ENCODE measurements at regions not wholly inside any gene's neighbourhood (a gene's known extent, or its start where the extent isn't known, plus 50 kb on each side); places are given as distances from the start of the nearest gene placed in this dataset.
"Not testable (repeated sequence)": the region's sequence is repeated elsewhere in the genome, so short reads cannot be mapped to it uniquely, and the experiment has no call there.

DNA sequence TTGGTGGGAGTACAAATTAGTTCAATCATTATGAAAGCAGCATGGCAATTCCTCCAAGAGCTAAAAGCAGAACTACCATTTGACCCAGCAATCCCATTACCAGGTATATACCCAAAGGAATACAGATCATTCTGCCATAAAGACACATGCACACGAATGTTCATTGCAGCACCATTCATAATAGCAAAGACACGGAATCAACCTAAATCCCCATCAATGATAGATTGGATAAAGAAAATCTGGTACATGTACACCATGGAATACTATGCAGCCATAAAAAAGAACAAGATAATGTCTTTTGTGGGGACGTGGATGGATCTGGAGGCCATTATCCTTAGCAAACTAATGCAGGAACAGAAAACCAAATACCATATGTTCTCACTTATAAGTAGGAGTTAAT lies 85.1 kb upstream of the KYNU start:
- POLR2A ChIA-PET; DNase-seq; H3K27ac Mint-ChIP-seq; H3K4me1 Mint-ChIP-seq (ENCODE audit: low read depth); CTCF ChIA-PET; intact Hi-C loops (cut with micrococcal nuclease); H3K9me3 Mint-ChIP-seq; H3K27me3 Mint-ChIP-seq; H3K36me3 Mint-ChIP-seq; H3K4me3 Mint-ChIP-seq: not testable (repeated sequence)

- intact Hi-C loops (cut with micrococcal nuclease): no loop called here
- no peak overlapping the region for H3K4me3 Mint-ChIP-seq
- H3K9me3 Mint-ChIP-seq: peaks cover 5% of the 10 kb centered on the region
- no peaks in the 10 kb centered on the region for H3K27me3 Mint-ChIP-seq
- POLR2A ChIA-PET: no interaction called here
- no peak for DNase-seq
- no peaks in the 10 kb centered on the region for H3K36me3 Mint-ChIP-seq
- no peak overlapping the region for H3K27ac Mint-ChIP-seq
- no peaks in the 10 kb centered on the region for H3K4me1 Mint-ChIP-seq (ENCODE audit: low read depth)
- CTCF ChIA-PET: no interaction called here
These were observed 86.1 kb upstream of the KYNU start for GRCh38 chr2:142791335-142791734.

DNA sequence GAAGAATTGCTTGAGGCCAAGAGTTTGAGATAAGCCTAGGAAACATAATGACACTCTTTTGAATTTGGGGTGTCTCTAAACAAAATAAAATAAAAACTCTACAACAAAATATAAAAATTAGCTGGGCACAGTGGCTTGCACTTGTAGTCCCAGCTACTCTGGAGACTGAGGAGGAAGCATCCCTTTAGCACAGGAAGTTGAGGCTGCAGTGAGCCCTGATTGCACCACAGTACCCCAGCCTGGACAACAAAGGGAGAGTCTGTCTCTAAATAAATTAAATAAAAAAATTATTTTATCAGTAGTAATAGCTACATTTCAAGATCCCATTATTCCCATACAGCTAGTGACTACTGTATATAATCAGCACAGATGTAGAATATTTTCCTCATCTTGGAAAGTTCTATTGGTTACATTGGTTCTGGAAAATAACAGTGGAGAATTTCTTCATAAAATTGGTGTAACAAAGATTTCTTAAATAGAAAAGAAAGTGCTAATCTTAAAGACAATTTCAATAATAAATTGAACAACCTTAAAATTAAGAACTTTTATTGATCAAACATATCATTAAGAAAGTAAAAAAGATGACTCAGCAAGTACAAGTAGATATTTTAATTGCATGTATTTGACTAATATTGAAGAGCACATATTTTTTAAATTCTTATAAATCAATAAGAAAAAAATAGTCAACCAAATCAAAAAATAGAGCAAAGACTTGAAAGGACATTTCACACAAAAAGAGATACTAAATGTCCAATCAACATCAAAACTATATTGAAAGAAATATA lies 90.4 kb upstream of the KYNU start:
- CTCF ChIA-PET: no interaction called here
- no peaks in the 10 kb centered on the region for H3K27me3 Mint-ChIP-seq
- H3K36me3 Mint-ChIP-seq: no peaks in the 10 kb centered on the region
- H3K4me3 Mint-ChIP-seq: no peak overlapping the region
- intact Hi-C loops (cut with micrococcal nuclease): no loop called here
- no peak for DNase-seq
- H3K27ac Mint-ChIP-seq: no peak overlapping the region
- POLR2A ChIA-PET: no interaction called here
- no peaks in the 10 kb centered on the region for H3K9me3 Mint-ChIP-seq
- H3K4me1 Mint-ChIP-seq (ENCODE audit: low read depth): no peaks in the 10 kb centered on the region

GRCh38 chr2:142782942-142783443 lies 94.5 kb upstream of the KYNU start:
- ChIA-PET POLR2A (no interaction called here), CTCF (no interaction called here)
- H3K4me1 Mint-ChIP-seq (ENCODE audit: low read depth): no peaks in the 10 kb centered on the region
- no peak overlapping the region for H3K27ac Mint-ChIP-seq
- intact Hi-C loops (cut with micrococcal nuclease): no loop called here
- no peaks in the 10 kb centered on the region for H3K9me3 Mint-ChIP-seq
- no peak overlapping the region for H3K4me3 Mint-ChIP-seq
- H3K27me3 Mint-ChIP-seq: no peaks in the 10 kb centered on the region
- H3K36me3 Mint-ChIP-seq: no peaks in the 10 kb centered on the region
- no peak for DNase-seq

- H3K4me3 Mint-ChIP-seq: no peak overlapping the region
- DNase-seq: no peak
- CTCF ChIA-PET: no interaction called here
- POLR2A ChIA-PET: no interaction called here
- no peaks in the 10 kb centered on the region for H3K36me3 Mint-ChIP-seq
- no peaks in the 10 kb centered on the region for H3K9me3 Mint-ChIP-seq
- intact Hi-C loops (cut with micrococcal nuclease): no loop called here
- no peaks in the 10 kb centered on the region for H3K27me3 Mint-ChIP-seq
- no peak overlapping the region for H3K27ac Mint-ChIP-seq
- H3K4me1 Mint-ChIP-seq (ENCODE audit: low read depth): no peaks in the 10 kb centered on the region
These were observed 96.3 kb upstream of the KYNU start for GRCh38 chr2:142781146-142781545.

GRCh38 chr2:142778289-142778688 lies 99.2 kb upstream of the KYNU start:
- no peaks in the 10 kb centered on the region for H3K4me1 Mint-ChIP-seq (ENCODE audit: low read depth)
- POLR2A ChIA-PET: no interaction called here
- no peaks in the 10 kb centered on the region for H3K36me3 Mint-ChIP-seq
- no peaks in the 10 kb centered on the region for H3K27me3 Mint-ChIP-seq
- intact Hi-C loops (cut with micrococcal nuclease): no loop called here
- CTCF ChIA-PET: no interaction called here
- no peak overlapping the region for H3K4me3 Mint-ChIP-seq
- no peak overlapping the region for H3K27ac Mint-ChIP-seq
- no peak for DNase-seq
- H3K9me3 Mint-ChIP-seq: peaks cover 2% of the 10 kb centered on the region

DNA sequence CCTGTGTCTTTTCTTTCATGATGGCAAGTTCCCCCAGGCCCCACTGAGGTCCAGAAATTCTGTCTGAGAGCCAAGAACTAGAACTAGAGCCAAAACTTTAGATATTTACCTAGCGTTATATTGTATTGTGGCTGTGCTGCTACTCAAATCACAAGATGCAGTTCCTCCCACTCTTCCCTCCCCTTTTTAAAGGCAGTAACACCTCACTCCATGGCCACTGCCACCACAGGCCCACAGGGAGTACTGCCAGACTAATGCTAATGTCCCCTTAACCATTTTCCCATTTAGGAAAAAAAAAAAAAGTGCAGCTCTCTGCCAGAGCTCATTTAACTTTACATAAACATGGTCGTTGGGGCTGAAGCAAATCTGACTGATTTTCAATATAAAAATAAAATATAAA lies 99.7 kb upstream of the KYNU start:
- Mint-ChIP-seq H3K27ac (no peak overlapping the region), H3K9me3 (peaks cover 2% of the 10 kb centered on the region), H3K4me1 (ENCODE audit: low read depth) (no peaks in the 10 kb centered on the region), H3K36me3 (no peaks in the 10 kb centered on the region), H3K27me3 (no peaks in the 10 kb centered on the region), H3K4me3 (no peak overlapping the region)
- intact Hi-C loops (cut with micrococcal nuclease): no loop called here
- DNase-seq: no peak
- POLR2A ChIA-PET: no interaction called here
- CTCF ChIA-PET: no interaction called here

- no peak for DNase-seq
- CTCF ChIA-PET: no interaction called here
- Mint-ChIP-seq H3K27me3 (no peaks in the 10 kb centered on the region), H3K4me1 (ENCODE audit: low read depth) (no peaks in the 10 kb centered on the region), H3K27ac (no peak overlapping the region), H3K36me3 (no peaks in the 10 kb centered on the region), H3K4me3 (no peak overlapping the region), H3K9me3 (peaks cover 31% of the 10 kb centered on the region)
- POLR2A ChIA-PET: no interaction called here
- intact Hi-C loops (cut with micrococcal nuclease): no loop called here
These were observed 107.7 kb upstream of the KYNU start for GRCh38 chr2:142769761-142770160.

DNA sequence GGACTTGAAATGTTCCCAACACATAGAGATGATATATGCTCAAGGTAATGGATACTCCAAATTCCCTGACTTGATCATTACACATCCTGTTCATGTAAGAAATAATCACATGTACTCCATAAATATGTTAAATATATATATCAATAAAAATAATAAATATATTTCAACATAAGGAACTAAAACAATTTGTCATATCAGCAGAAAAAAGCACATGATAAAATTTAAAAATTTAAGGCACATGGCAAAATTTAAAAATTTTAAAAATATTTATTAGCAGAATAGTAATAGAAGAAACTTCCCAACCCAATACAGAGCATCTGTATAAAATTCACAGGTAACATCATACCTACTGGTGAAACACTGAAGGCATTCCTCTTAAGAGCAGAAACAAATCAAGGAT lies 109.6 kb upstream of the KYNU start:
- intact Hi-C loops (cut with micrococcal nuclease): no loop called here
- Mint-ChIP-seq H3K4me3 (no peak overlapping the region), H3K27me3 (no peaks in the 10 kb centered on the region), H3K9me3 (peaks cover 33% of the 10 kb centered on the region), H3K36me3 (no peaks in the 10 kb centered on the region), H3K27ac (no peak overlapping the region), H3K4me1 (ENCODE audit: low read depth) (no peaks in the 10 kb centered on the region)
- ChIA-PET CTCF (no interaction called here), POLR2A (no interaction called here)
- DNase-seq: no peak

DNA sequence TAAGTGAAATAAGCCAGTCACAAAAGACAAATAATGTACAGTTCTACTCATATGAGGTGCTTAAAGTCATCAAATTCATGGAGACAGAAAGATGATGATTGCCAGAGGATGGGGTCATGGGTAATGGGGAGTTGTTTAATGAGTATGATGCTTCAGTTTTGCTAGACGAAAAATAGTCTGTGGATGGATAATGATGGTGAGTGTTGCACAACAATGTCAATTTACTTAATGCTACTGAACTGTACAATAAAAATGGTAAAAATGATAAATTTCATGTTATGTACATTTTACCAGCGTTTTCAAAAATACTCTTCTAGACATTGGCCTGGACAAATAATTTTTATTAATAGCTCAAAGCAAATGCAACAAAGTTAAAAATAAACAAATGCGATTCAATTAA lies 118.5 kb upstream of the KYNU start:
- ChIA-PET CTCF (no interaction called here), POLR2A (no interaction called here)
- intact Hi-C loops (cut with micrococcal nuclease): no loop called here
- H3K36me3 Mint-ChIP-seq: no peaks in the 10 kb centered on the region
- no peak overlapping the region for H3K4me3 Mint-ChIP-seq
- H3K9me3 Mint-ChIP-seq: peaks cover 7% of the 10 kb centered on the region
- no peak overlapping the region for H3K27ac Mint-ChIP-seq
- no peak for DNase-seq
- H3K27me3 Mint-ChIP-seq: no peaks in the 10 kb centered on the region
- no peaks in the 10 kb centered on the region for H3K4me1 Mint-ChIP-seq (ENCODE audit: low read depth)

- peaks cover 1% of the 10 kb centered on the region for H3K9me3 Mint-ChIP-seq
- no peak overlapping the region for H3K4me3 Mint-ChIP-seq
- H3K27ac Mint-ChIP-seq: no peak overlapping the region
- POLR2A ChIA-PET: no interaction called here
- no peaks in the 10 kb centered on the region for H3K4me1 Mint-ChIP-seq (ENCODE audit: low read depth)
- H3K36me3 Mint-ChIP-seq: no peaks in the 10 kb centered on the region
- H3K27me3 Mint-ChIP-seq: no peaks in the 10 kb centered on the region
- no peak for DNase-seq
- intact Hi-C loops (cut with micrococcal nuclease): no loop called here
- CTCF ChIA-PET: no interaction called here
These were observed 120.4 kb upstream of the KYNU start for GRCh38 chr2:142757111-142757510.

DNA sequence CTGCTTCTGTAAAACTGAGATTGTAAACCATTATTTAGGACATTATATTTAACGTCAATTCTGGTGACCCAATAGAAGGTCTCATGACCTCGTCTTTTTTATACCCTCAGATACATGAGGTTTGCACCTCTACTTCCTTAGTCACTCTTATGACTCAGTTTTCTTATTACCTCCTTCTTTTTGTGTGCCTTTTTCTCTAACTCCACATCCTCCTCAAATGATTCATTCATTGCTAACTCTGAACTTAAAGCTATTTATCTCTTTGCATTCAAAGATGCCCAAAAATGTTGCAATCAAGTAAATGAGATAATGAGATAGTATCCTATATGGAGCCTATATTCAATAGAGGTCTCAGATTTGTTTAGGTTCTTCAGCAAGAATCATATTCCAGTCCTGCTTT lies 121.0 kb upstream of the KYNU start:
- intact Hi-C loops (cut with micrococcal nuclease): no loop called here
- H3K36me3 Mint-ChIP-seq: no peaks in the 10 kb centered on the region
- ChIA-PET POLR2A (no interaction called here), CTCF (no interaction called here)
- H3K4me3 Mint-ChIP-seq: no peak overlapping the region
- no peaks in the 10 kb centered on the region for H3K4me1 Mint-ChIP-seq (ENCODE audit: low read depth)
- DNase-seq: no peak
- no peaks in the 10 kb centered on the region for H3K9me3 Mint-ChIP-seq
- H3K27me3 Mint-ChIP-seq: no peaks in the 10 kb centered on the region
- no peak overlapping the region for H3K27ac Mint-ChIP-seq

- no peak for DNase-seq
- intact Hi-C loops (cut with micrococcal nuclease): no loop called here
- Mint-ChIP-seq H3K4me3 (no peak overlapping the region), H3K27me3 (no peaks in the 10 kb centered on the region), H3K36me3 (no peaks in the 10 kb centered on the region), H3K27ac (no peak overlapping the region), H3K9me3 (no peaks in the 10 kb centered on the region), H3K4me1 (ENCODE audit: low read depth) (no peaks in the 10 kb centered on the region)
- ChIA-PET CTCF (no interaction called here), POLR2A (no interaction called here)
These were observed 122.3 kb upstream of the KYNU start for GRCh38 chr2:142755191-142755590.
